ENCODE measurements at regions not wholly inside any gene's neighbourhood (a gene's known extent, or its start where the extent isn't known, plus 50 kb on each side); places are given as distances from the start of the nearest gene placed in this dataset.

DNA sequence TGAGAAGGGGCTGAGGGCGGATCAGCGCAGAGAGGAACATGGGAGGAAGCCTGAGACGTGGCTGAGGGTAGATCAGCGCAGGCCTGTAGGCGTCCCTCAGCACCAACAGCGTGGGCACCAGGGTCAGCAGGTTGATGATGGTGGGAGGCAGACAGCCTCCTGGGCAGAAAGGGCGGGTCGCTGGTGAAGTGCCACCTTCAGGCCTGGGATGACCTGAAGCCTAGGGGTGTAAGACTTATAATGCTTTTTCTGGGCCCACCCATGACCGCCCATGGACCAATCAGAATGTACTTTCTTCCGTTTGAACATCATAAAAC lies 462.1 kb downstream of the TBC1D32 start:
- H3K36me3 ChIP-seq = no peaks in the 10 kb centered on the region
- intact Hi-C loops (cut with DNase I) = no loop called here
- no peaks in the 10 kb centered on the region for H3K9me3 ChIP-seq

DNA sequence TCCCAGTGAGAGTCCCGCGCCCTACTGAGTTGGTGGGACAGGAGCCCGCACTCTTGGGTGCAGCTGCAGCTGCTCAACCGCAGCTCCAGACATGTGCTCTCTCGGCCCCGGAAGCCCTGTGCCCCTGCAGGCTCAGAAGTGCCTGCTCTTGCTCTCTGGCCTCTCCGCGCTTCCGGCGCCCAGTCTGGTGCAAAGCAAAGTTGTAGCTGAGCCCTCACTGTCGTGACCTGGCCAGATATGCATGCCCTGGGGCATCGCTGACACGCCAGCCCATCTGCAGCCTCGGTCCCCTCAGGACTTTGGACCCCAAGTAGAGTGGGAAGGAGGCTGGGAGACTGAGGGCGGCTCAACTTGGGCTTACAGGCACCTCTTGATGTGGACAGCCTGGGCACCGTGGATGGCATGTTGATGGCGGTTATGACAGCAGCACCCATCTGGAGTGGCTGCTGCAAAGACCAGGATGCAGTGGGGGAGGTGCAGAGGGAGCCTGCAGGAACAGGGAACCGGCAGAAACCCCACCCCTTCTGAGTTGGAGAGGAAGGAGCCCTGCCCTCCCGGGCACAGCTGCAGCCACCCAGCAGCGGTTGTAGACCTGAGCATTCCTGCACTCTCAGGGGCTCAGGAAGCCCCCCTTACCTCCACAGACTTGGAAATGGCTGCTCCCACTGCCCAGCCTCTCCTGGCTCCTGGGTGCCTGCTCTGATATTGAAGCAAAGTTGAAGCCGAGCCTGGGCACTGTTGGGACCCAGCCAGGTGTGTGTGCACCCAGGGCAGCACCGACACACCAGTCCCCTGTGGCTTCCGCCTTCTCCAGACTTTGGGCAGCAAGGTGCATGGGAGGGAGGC lies 462.6 kb downstream of the TBC1D32 start:
- no peaks in the 10 kb centered on the region for H3K27me3 ChIP-seq
- intact Hi-C loops (cut with DNase I) = no loop called here
- no peaks in the 10 kb centered on the region for H3K4me1 ChIP-seq
- DNase-seq = no peak
- H3K4me3 ChIP-seq (replicated peaks in 1 of 3) = no peak overlapping the region
- no peaks in the 10 kb centered on the region for H3K9me3 ChIP-seq
- WGBS, 2 donors = 63 to 80% methylated on average over 11 to 13 of the region's 23 CpGs
- H3K27ac ChIP-seq = no peak overlapping the region
- no peaks in the 10 kb centered on the region for H3K36me3 ChIP-seq
- no peak for TF ChIP-seq POLR2A (IDR thresholded peaks at IDR 0.05)
- TF ChIP-seq, protein P1, sequence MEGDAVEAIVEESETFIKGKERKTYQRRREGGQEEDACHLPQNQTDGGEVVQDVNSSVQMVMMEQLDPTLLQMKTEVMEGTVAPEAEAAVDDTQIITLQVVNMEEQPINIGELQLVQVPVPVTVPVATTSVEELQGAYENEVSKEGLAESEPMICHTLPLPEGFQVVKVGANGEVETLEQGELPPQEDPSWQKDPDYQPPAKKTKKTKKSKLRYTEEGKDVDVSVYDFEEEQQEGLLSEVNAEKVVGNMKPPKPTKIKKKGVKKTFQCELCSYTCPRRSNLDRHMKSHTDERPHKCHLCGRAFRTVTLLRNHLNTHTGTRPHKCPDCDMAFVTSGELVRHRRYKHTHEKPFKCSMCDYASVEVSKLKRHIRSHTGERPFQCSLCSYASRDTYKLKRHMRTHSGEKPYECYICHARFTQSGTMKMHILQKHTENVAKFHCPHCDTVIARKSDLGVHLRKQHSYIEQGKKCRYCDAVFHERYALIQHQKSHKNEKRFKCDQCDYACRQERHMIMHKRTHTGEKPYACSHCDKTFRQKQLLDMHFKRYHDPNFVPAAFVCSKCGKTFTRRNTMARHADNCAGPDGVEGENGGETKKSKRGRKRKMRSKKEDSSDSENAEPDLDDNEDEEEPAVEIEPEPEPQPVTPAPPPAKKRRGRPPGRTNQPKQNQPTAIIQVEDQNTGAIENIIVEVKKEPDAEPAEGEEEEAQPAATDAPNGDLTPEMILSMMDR (IDR thresholded peaks at IDR 0.05) = no peak

More for the DNA sequence above, 462.1 kb downstream of the TBC1D32 start:
- no peak for DNase-seq
- 96 to 98% methylated on average over 10 of the region's 10 CpGs for WGBS, 2 donors
- H3K4me3 ChIP-seq (replicated peaks in 1 of 3) = no peak overlapping the region
- no peaks in the 10 kb centered on the region for H3K4me1 ChIP-seq
- H3K27ac ChIP-seq = no peak overlapping the region
- TF ChIP-seq POLR2A (IDR thresholded peaks at IDR 0.05) = no peak
- TF ChIP-seq, protein P1 (IDR thresholded peaks at IDR 0.05) = no peak
- H3K27me3 ChIP-seq = no peaks in the 10 kb centered on the region

DNA sequence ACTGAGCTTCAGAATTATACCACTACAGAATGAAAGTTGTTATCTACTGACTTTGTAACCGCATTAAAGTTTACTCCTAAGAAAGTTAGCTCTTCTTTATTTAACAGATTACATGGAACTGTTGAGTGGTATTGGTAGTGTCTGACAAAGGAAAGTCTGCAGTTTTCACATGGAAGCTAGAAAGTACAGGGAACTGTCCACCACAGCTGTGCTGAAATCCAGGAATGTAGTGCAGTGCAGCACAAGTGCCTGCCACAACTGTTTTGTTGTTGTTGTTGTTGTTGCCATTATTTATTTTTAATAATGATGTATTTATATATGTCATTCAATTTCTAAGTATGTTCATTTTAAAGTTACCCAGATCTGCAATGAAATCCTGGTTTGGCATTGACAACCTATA lies 464.9 kb downstream of the TBC1D32 start:
- no peaks in the 10 kb centered on the region for H3K9me3 ChIP-seq
- H3K27me3 ChIP-seq = no peaks in the 10 kb centered on the region
- H3K4me1 ChIP-seq = no peaks in the 10 kb centered on the region
- no peak for TF ChIP-seq POLR2A (IDR thresholded peaks at IDR 0.05)
- TF ChIP-seq, protein P1 (IDR thresholded peaks at IDR 0.05) = no peak
- intact Hi-C loops (cut with DNase I) = no loop called here
- H3K27ac ChIP-seq = no peak overlapping the region
- no peaks in the 10 kb centered on the region for H3K36me3 ChIP-seq
- 54 to 74% methylated on average over 1 of the region's 1 CpG for WGBS, 2 donors
- H3K4me3 ChIP-seq (replicated peaks in 1 of 3) = no peak overlapping the region
- no peak for DNase-seq

DNA sequence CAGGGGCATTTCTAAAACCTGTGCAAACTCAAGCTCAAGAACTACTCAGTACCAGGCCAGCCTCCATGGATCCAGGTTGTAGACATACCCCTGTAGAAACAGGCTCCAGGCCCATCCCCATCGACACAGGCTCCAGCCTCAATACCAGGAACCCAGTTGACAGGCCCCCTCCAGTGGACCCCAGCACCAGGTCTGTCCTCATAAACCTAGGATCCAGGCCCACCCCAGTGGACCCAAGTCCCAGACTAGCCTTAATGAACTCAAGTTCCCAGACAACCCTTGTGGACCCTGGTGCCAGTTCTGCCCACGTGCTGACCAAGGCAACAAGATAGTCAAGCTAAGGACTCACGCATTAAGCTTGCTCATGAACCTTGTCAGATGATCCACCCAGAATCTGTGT lies 476.9 kb downstream of the TBC1D32 start:
- H3K4me3 ChIP-seq (replicated peaks in 1 of 3) = no peak overlapping the region
- no peaks in the 10 kb centered on the region for H3K9me3 ChIP-seq
- no peaks in the 10 kb centered on the region for H3K36me3 ChIP-seq
- intact Hi-C loops (cut with DNase I) = no loop called here
- 80 to 85% methylated on average over 2 of the region's 3 CpGs for WGBS, 2 donors
- H3K27me3 ChIP-seq = no peaks in the 10 kb centered on the region
- no peak overlapping the region for H3K27ac ChIP-seq
- no peaks in the 10 kb centered on the region for H3K4me1 ChIP-seq
- TF ChIP-seq, protein P1 (IDR thresholded peaks at IDR 0.05) = no peak
- no peak for TF ChIP-seq POLR2A (IDR thresholded peaks at IDR 0.05)
- no peak for DNase-seq

DNA sequence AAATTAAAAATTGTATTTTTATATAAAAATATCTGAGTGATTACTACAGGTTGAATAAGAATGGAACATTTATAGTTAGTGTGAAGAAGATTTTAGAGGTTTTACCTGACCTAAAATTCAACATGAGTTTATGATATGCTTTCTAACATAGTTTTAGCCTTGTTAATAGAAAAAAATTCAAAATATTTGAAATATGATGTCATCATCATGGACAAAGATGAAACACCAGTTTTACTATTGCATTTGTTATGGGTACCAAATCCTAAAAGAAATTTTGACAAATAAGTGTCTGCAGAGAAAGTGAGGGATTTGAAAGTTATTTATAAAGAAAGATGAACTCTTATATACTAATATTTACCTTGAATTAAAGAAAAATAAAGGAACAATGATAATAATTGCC lies 479.7 kb downstream of the TBC1D32 start:
- intact Hi-C loops (cut with DNase I) = no loop called here
- TF ChIP-seq, protein P1 (IDR thresholded peaks at IDR 0.05) = no peak
- no peak for TF ChIP-seq POLR2A (IDR thresholded peaks at IDR 0.05)
- Histone ChIP-seq H3K4me1 (no peaks in the 10 kb centered on the region), H3K27me3 (no peaks in the 10 kb centered on the region), H3K9me3 (no peaks in the 10 kb centered on the region), H3K36me3 (no peaks in the 10 kb centered on the region), H3K4me3 (replicated peaks in 1 of 3) (no peak overlapping the region), H3K27ac (no peak overlapping the region)
- DNase-seq = no peak
